HG02642 (cell line): ENCODE measurements at regions not wholly inside any gene's neighbourhood (a gene's known extent, or its start where the extent isn't known, plus 50 kb on each side); places are given as distances from the start of the nearest gene placed in this dataset.
"Not testable (repeated sequence)": the region's sequence is repeated elsewhere in the genome, so short reads cannot be mapped to it uniquely, and the experiment has no call there.

Experiments
- ATAC-seq: cut with Tn5 transposase; IDR thresholded peaks from one replicate; pipeline ENCODE4 v1.9.1; 2021; ENCODE audit warnings: mild to moderate bottlenecking; ENCODE audit not compliant: unreplicated experiment, poor library complexity

GRCh38 chr6:141056945-141057625 is 1075.6 kb upstream of the GJE1 start:
- no peak for ATAC-seq

GRCh38 chr6:141050471-141050870 is 1082.3 kb upstream of the GJE1 start:
- ATAC-seq = no peak

- no peak for ATAC-seq
Measured at GRCh38 chr6:141048451-141048850, 1084.3 kb upstream of the GJE1 start.

GRCh38 chr6:141046496-141046895 is 1086.2 kb upstream of the GJE1 start:
- not testable (repeated sequence) for ATAC-seq

GRCh38 chr6:141041596-141042087 is 1091.1 kb upstream of the GJE1 start:
- ATAC-seq = no peak

GRCh38 chr6:141035312-141036200 is 1097.2 kb upstream of the GJE1 start:
- no peak for ATAC-seq

- no peak for ATAC-seq
Measured at GRCh38 chr6:141033101-141033500, 1099.6 kb upstream of the GJE1 start.

- no peak for ATAC-seq
Measured at GRCh38 chr6:141029908-141030307, 1102.8 kb upstream of the GJE1 start.

GRCh38 chr6:141028791-141029280 is 1103.9 kb upstream of the GJE1 start:
- no peak for ATAC-seq

- no peak for ATAC-seq
Measured at GRCh38 chr6:141026504-141026903, 1106.2 kb upstream of the GJE1 start.

GRCh38 chr6:141024526-141024925 is 1108.2 kb upstream of the GJE1 start:
- no peak for ATAC-seq

GRCh38 chr6:141017941-141018340 is 1114.8 kb upstream of the GJE1 start:
- no peak for ATAC-seq

- ATAC-seq = no peak
Measured at GRCh38 chr6:141000917-141001316, 1131.8 kb upstream of the GJE1 start.

GRCh38 chr6:140993515-140993914 is 1139.2 kb upstream of the GJE1 start:
- ATAC-seq = no peak

GRCh38 chr6:140992678-140993077 is 1140.0 kb upstream of the GJE1 start:
- no peak for ATAC-seq

GRCh38 chr6:140988780-140989179 is 1143.9 kb upstream of the GJE1 start:
- no peak for ATAC-seq

GRCh38 chr6:140987364-140988155 is 1145.2 kb upstream of the GJE1 start:
- no peak for ATAC-seq

GRCh38 chr6:140985679-140986275 is 1146.9 kb upstream of the GJE1 start:
- no peak for ATAC-seq

- ATAC-seq = no peak
Measured at GRCh38 chr6:140980265-140980887, 1152.3 kb upstream of the GJE1 start.

- ATAC-seq = no peak
Measured at GRCh38 chr6:140979642-140980091, 1153.1 kb upstream of the GJE1 start.
